Glutamatergic neuron (in vitro differentiated cells): ENCODE measurements at regions not wholly inside any gene's neighbourhood (a gene's known extent, or its start where the extent isn't known, plus 50 kb on each side); places are given as distances from the start of the nearest gene placed in this dataset.

Source experiments
- DNase-seq: peaks from one replicate; pipeline ENCODE4 v3.0.0; 2022
- H3K27ac Mint-ChIP-seq: one replicate; pipeline ENCODE4 v1.8.0; 2020; ENCODE audit warnings: mild to moderate bottlenecking, mixed read lengths, inconsistent platforms; ENCODE audit not compliant: unreplicated experiment
- H3K27me3 Mint-ChIP-seq: one replicate; pipeline ENCODE4 v1.8.0; 2020; ENCODE audit warnings: mild to moderate bottlenecking, moderate library complexity, mixed read lengths, inconsistent platforms; ENCODE audit not compliant: unreplicated experiment
- H3K36me3 Mint-ChIP-seq: one replicate; pipeline ENCODE4 v1.8.0; 2020; ENCODE audit warnings: mild to moderate bottlenecking, mixed read lengths, inconsistent platforms; ENCODE audit not compliant: unreplicated experiment
- H3K4me1 Mint-ChIP-seq: one replicate; pipeline ENCODE4 v1.8.0; 2020; ENCODE audit warnings: mild to moderate bottlenecking, low read depth, mixed read lengths, inconsistent platforms; ENCODE audit not compliant: unreplicated experiment
- H3K4me3 Mint-ChIP-seq: one replicate; pipeline ENCODE4 v1.8.0; 2020; ENCODE audit warnings: mild to moderate bottlenecking, mixed read lengths, inconsistent platforms; ENCODE audit not compliant: unreplicated experiment
- H3K9me3 Mint-ChIP-seq: one replicate; pipeline ENCODE4 v1.8.0; 2020; ENCODE audit warnings: mild to moderate bottlenecking, moderate library complexity, mixed read lengths, inconsistent platforms; ENCODE audit not compliant: unreplicated experiment
- CTCF ChIP-seq: fragments of 200-600 bp; sonication (generic); IDR thresholded peaks from one replicate; pipeline ENCODE4 v1.5.0; 2021; ENCODE audit not compliant: partially characterized antibody, unreplicated experiment

GRCh38 chr5:117454716-117455212, 880.1 kb upstream of the SEMA6A start:
- H3K36me3 Mint-ChIP-seq: peaks cover 5% of the 10 kb centered on the region
- peaks cover 5% of the 10 kb centered on the region for H3K9me3 Mint-ChIP-seq
- peaks cover 2% of the 10 kb centered on the region for H3K27me3 Mint-ChIP-seq
- no peak overlapping the region for H3K4me3 Mint-ChIP-seq
- no peak overlapping the region for H3K27ac Mint-ChIP-seq
- no peaks in the 10 kb centered on the region for H3K4me1 Mint-ChIP-seq
- peak; percentile 53 for DNase-seq
- peak; percentile 89 for TF ChIP-seq CTCF

GRCh38 chr5:117436846-117437245, 862.2 kb upstream of the SEMA6A start:
- Mint-ChIP-seq H3K4me1 (peaks cover 4% of the 10 kb centered on the region), H3K4me3 (no peak overlapping the region), H3K27ac (no peak overlapping the region), H3K36me3 (no peaks in the 10 kb centered on the region), H3K27me3 (no peaks in the 10 kb centered on the region), H3K9me3 (no peaks in the 10 kb centered on the region)
- DNase-seq: no peak
- TF ChIP-seq CTCF: no peak

GRCh38 chr5:117435203-117435602, 860.6 kb upstream of the SEMA6A start:
- no peak overlapping the region for H3K27ac Mint-ChIP-seq
- no peaks in the 10 kb centered on the region for H3K36me3 Mint-ChIP-seq
- H3K4me1 Mint-ChIP-seq: peaks cover 4% of the 10 kb centered on the region
- no peaks in the 10 kb centered on the region for H3K9me3 Mint-ChIP-seq
- no peak for TF ChIP-seq CTCF
- H3K4me3 Mint-ChIP-seq: no peak overlapping the region
- no peaks in the 10 kb centered on the region for H3K27me3 Mint-ChIP-seq
- no peak for DNase-seq

GRCh38 chr5:117434254-117434653, 859.6 kb upstream of the SEMA6A start:
- Mint-ChIP-seq H3K27ac (peak overlapping the region; percentile 28), H3K36me3 (no peaks in the 10 kb centered on the region), H3K27me3 (no peaks in the 10 kb centered on the region), H3K9me3 (no peaks in the 10 kb centered on the region), H3K4me3 (no peak overlapping the region), H3K4me1 (peaks cover 4% of the 10 kb centered on the region)
- no peak for DNase-seq
- no peak for TF ChIP-seq CTCF

- Mint-ChIP-seq H3K27ac (no peak overlapping the region), H3K36me3 (no peaks in the 10 kb centered on the region), H3K4me1 (peaks cover 4% of the 10 kb centered on the region), H3K27me3 (no peaks in the 10 kb centered on the region), H3K9me3 (no peaks in the 10 kb centered on the region), H3K4me3 (no peak overlapping the region)
- DNase-seq: no peak
- no peak for TF ChIP-seq CTCF
Observed at GRCh38 chr5:117433818-117434217, 859.2 kb upstream of the SEMA6A start.
